HG02840 (cell line): ENCODE measurements at regions not wholly inside any gene's neighbourhood (a gene's known extent, or its start where the extent isn't known, plus 50 kb on each side); places are given as distances from the start of the nearest gene placed in this dataset.
"Not testable (repeated sequence)": the region's sequence is repeated elsewhere in the genome, so short reads cannot be mapped to it uniquely, and the experiment has no call there.

Experiments used
- ATAC-seq: cut with Tn5 transposase; IDR thresholded peaks from one replicate; pipeline ENCODE4 v1.9.1; 2021; ENCODE audit warnings: mild to moderate bottlenecking, moderate library complexity, moderate number of reproducible peaks; ENCODE audit not compliant: unreplicated experiment, low FRiP score

- no peak for ATAC-seq
Observed at GRCh38 chr2:225764346-225764745, 364.8 kb downstream of the NYAP2 start.

GRCh38 chr2:225763711-225764110 is 364.2 kb downstream of the NYAP2 start:
- ATAC-seq, result no peak

GRCh38 chr2:225761396-225761795 is 361.9 kb downstream of the NYAP2 start:
- ATAC-seq, result no peak

- no peak for ATAC-seq
Observed at GRCh38 chr2:225757248-225757647, 357.7 kb downstream of the NYAP2 start.

GRCh38 chr2:225756198-225756597 is 356.7 kb downstream of the NYAP2 start:
- ATAC-seq, result no peak

GRCh38 chr2:225748609-225749008 is 349.1 kb downstream of the NYAP2 start:
- no peak for ATAC-seq

- ATAC-seq, result not testable (repeated sequence)
Observed at GRCh38 chr2:225743996-225744395, 344.5 kb downstream of the NYAP2 start.

GRCh38 chr2:225742487-225742886 is 343.0 kb downstream of the NYAP2 start:
- ATAC-seq, result no peak

GRCh38 chr2:225740086-225740485 is 340.6 kb downstream of the NYAP2 start:
- ATAC-seq, result no peak

GRCh38 chr2:225739328-225739727 is 339.8 kb downstream of the NYAP2 start:
- no peak for ATAC-seq

- ATAC-seq, result no peak
Observed at GRCh38 chr2:225738735-225739134, 339.2 kb downstream of the NYAP2 start.

GRCh38 chr2:225737556-225737955 is 338.0 kb downstream of the NYAP2 start:
- ATAC-seq, result no peak

GRCh38 chr2:225735844-225736243 is 336.3 kb downstream of the NYAP2 start:
- ATAC-seq, result no peak

GRCh38 chr2:225725726-225726125 is 326.2 kb downstream of the NYAP2 start:
- ATAC-seq, result no peak
